ENCODE measurements at regions not wholly inside any gene's neighbourhood (a gene's known extent, or its start where the extent isn't known, plus 50 kb on each side); places are given as distances from the start of the nearest gene placed in this dataset.

DNA sequence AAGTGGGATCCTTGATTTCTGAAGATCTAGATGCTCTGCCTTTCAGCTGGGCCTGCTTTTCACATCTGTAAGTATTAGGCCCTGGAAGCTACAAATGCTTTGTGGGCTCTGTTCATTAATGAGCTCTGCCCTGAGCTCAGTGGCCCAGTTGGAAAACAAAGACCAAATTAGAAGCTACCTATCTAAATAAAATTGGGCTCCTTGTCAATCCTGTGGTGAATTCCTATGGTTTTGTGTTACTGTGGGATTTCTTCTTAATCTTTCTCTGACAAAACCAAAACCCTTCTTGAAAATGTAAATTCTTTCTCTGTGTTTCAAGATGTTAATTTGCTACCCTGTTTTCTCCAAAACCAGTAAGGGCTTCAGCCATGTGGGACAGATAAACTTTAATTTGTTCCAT lies 219.0 kb upstream of the HS6ST1 start (continued):
- TF ChIP-seq, protein P1, sequence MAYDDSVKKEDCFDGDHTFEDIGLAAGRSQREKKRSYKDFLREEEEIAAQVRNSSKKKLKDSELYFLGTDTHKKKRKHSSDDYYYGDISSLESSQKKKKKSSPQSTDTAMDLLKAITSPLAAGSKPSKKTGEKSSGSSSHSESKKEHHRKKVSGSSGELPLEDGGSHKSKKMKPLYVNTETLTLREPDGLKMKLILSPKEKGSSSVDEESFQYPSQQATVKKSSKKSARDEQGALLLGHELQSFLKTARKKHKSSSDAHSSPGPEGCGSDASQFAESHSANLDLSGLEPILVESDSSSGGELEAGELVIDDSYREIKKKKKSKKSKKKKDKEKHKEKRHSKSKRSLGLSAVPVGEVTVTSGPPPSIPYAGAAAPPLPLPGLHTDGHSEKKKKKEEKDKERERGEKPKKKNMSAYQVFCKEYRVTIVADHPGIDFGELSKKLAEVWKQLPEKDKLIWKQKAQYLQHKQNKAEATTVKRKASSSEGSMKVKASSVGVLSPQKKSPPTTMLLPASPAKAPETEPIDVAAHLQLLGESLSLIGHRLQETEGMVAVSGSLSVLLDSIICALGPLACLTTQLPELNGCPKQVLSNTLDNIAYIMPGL (CRISPR knock-in tag; IDR thresholded peaks at IDR 0.05): no peak
- TF ChIP-seq ETV6 (CRISPR knock-in tag; IDR thresholded peaks at IDR 0.05) (no peak), KAT7 (CRISPR knock-in tag; IDR thresholded peaks at IDR 0.05; ENCODE audit: borderline replicate concordance) (no peak), EMX1 (CRISPR knock-in tag; IDR thresholded peaks at IDR 0.05) (no peak), CBFB (CRISPR knock-in tag; IDR thresholded peaks at IDR 0.05; ENCODE audit: low read depth) (no peak), HMGA2 (CRISPR knock-in tag; IDR thresholded peaks at IDR 0.05) (no peak), ESRRA (CRISPR knock-in tag; IDR thresholded peaks at IDR 0.05; ENCODE audit: borderline replicate concordance) (no peak), GTF2I (CRISPR knock-in tag; conservative IDR thresholded peaks at IDR 0.05) (no peak)
- TF ChIP-seq, protein P2, sequence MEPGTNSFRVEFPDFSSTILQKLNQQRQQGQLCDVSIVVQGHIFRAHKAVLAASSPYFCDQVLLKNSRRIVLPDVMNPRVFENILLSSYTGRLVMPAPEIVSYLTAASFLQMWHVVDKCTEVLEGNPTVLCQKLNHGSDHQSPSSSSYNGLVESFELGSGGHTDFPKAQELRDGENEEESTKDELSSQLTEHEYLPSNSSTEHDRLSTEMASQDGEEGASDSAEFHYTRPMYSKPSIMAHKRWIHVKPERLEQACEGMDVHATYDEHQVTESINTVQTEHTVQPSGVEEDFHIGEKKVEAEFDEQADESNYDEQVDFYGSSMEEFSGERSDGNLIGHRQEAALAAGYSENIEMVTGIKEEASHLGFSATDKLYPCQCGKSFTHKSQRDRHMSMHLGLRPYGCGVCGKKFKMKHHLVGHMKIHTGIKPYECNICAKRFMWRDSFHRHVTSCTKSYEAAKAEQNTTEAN (CRISPR knock-in tag; IDR thresholded peaks at IDR 0.05): no peak
- TF ChIP-seq, protein P3, sequence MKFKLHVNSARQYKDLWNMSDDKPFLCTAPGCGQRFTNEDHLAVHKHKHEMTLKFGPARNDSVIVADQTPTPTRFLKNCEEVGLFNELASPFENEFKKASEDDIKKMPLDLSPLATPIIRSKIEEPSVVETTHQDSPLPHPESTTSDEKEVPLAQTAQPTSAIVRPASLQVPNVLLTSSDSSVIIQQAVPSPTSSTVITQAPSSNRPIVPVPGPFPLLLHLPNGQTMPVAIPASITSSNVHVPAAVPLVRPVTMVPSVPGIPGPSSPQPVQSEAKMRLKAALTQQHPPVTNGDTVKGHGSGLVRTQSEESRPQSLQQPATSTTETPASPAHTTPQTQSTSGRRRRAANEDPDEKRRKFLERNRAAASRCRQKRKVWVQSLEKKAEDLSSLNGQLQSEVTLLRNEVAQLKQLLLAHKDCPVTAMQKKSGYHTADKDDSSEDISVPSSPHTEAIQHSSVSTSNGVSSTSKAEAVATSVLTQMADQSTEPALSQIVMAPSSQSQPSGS (CRISPR knock-in tag; IDR thresholded peaks at IDR 0.05; ENCODE audit: borderline replicate concordance, low read depth): no peak
- TF ChIP-seq, protein P4, sequence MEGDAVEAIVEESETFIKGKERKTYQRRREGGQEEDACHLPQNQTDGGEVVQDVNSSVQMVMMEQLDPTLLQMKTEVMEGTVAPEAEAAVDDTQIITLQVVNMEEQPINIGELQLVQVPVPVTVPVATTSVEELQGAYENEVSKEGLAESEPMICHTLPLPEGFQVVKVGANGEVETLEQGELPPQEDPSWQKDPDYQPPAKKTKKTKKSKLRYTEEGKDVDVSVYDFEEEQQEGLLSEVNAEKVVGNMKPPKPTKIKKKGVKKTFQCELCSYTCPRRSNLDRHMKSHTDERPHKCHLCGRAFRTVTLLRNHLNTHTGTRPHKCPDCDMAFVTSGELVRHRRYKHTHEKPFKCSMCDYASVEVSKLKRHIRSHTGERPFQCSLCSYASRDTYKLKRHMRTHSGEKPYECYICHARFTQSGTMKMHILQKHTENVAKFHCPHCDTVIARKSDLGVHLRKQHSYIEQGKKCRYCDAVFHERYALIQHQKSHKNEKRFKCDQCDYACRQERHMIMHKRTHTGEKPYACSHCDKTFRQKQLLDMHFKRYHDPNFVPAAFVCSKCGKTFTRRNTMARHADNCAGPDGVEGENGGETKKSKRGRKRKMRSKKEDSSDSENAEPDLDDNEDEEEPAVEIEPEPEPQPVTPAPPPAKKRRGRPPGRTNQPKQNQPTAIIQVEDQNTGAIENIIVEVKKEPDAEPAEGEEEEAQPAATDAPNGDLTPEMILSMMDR (IDR thresholded peaks at IDR 0.05): no peak
- TF ChIP-seq, protein P5, sequence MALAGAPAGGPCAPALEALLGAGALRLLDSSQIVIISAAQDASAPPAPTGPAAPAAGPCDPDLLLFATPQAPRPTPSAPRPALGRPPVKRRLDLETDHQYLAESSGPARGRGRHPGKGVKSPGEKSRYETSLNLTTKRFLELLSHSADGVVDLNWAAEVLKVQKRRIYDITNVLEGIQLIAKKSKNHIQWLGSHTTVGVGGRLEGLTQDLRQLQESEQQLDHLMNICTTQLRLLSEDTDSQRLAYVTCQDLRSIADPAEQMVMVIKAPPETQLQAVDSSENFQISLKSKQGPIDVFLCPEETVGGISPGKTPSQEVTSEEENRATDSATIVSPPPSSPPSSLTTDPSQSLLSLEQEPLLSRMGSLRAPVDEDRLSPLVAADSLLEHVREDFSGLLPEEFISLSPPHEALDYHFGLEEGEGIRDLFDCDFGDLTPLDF (CRISPR knock-in tag; IDR thresholded peaks at IDR 0.05): no peak

DNA sequence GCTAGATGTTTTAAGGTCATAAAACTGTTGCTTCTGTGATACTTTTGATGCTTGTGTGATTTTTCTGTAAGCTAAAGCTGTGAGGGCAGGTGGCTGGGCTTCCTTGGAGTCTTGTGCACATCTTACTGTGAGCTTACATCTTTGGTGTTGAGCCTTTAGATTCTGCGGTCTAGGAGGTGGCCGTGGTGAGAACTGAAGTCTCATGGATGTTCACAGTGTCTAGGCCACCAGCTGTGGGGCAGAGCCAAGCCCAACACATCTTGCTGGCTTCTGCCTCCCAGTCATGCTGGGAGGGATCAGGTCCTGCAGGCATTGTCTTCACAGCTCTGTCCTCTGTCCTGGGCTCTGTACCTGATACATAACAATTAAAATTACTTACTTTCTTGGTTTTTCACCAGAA lies 219.7 kb upstream of the HS6ST1 start:
- no peak for DNase-seq (ENCODE audit: low spot score)
- Mint-ChIP-seq H3K27me3 (ENCODE audit: low read depth) (no peaks in the 10 kb centered on the region), H3K4me1 (peaks cover 26% of the 10 kb centered on the region), H3K4me3 (no peak overlapping the region), H3K27ac (no peak overlapping the region), H3K9me3 (peaks cover 4% of the 10 kb centered on the region; the same call in 1 of the 2 replicates), H3K36me3 (no peaks in the 10 kb centered on the region)
- CTCF ChIA-PET: interaction anchor here (1.2 to 1.3 kb wide), 4 partner anchors 52 to 858 kb away, joined by 3 to 4 read pairs (median 4); no protein-coding TSS in a partner anchor
- POLR2A ChIA-PET: no interaction called here
- ATAC-seq: no peak
- no peak for TF ChIP-seq ELF4 (CRISPR knock-in tag; IDR thresholded peaks at IDR 0.05; ENCODE audit: low read depth)
- TF ChIP-seq OVOL2 (CRISPR knock-in tag; IDR thresholded peaks at IDR 0.05; ENCODE audit: borderline replicate concordance): no peak
- TF ChIP-seq, protein P6, sequence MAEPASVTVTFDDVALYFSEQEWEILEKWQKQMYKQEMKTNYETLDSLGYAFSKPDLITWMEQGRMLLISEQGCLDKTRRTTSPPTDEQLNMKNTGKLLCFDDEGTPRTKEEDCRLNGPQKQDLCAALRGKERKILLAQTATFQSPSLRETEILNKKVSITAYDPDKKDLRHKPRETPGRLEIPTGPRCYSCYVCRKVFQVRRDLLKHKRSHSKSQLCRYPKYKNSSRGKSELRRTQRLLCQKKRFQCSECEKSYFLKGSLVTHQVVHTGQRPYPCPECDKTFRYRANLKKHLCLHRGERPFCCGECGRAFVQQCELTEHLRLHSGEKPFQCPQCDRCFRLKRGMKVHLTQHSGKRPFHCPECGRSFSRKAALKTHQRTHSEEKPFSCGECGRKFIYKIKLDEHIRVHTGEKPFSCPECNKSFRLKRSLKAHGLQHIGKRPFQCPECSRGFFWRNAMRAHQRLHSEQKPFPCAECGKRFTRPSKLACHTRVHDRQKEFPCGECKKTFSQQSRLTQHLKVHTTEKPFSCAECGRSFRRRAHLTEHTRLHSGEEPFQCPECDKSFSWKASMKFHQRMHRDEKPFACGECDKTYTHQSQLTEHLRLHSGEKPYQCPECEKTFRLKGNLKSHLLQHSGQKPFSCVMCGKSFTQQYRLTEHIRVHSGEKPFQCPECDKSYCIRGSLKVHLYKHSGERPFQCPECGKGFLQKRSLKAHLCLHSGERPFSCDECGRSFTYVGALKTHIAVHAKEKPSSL (CRISPR knock-in tag; conservative IDR thresholded peaks at IDR 0.05): no peak
- TF ChIP-seq SP1 (CRISPR knock-in tag; conservative IDR thresholded peaks at IDR 0.05): no peak
- TF ChIP-seq, protein P7, sequence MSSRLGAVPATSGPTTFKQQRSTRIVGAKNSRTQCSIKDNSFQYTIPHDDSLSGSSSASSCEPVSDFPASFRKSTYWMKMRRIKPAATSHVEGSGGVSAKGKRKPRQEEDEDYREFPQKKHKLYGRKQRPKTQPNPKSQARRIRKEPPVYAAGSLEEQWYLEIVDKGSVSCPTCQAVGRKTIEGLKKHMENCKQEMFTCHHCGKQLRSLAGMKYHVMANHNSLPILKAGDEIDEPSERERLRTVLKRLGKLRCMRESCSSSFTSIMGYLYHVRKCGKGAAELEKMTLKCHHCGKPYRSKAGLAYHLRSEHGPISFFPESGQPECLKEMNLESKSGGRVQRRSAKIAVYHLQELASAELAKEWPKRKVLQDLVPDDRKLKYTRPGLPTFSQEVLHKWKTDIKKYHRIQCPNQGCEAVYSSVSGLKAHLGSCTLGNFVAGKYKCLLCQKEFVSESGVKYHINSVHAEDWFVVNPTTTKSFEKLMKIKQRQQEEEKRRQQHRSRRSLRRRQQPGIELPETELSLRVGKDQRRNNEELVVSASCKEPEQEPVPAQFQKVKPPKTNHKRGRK (CRISPR knock-in tag; IDR thresholded peaks at IDR 0.05; ENCODE audit: borderline replicate concordance): no peak
- TF ChIP-seq, protein P3 (CRISPR knock-in tag; IDR thresholded peaks at IDR 0.05; ENCODE audit: borderline replicate concordance, low read depth): no peak
- no peak for TF ChIP-seq FOXK1 (CRISPR knock-in tag; IDR thresholded peaks at IDR 0.05)
- no peak for TF ChIP-seq ZBTB21 (CRISPR knock-in tag; IDR thresholded peaks at IDR 0.05; ENCODE audit: borderline replicate concordance)
- no peak for TF ChIP-seq FOXJ3 (CRISPR knock-in tag; IDR thresholded peaks at IDR 0.05; ENCODE audit: borderline replicate concordance)
- no peak for TF ChIP-seq TEAD4 (CRISPR knock-in tag; IDR thresholded peaks at IDR 0.05)
- no peak for TF ChIP-seq GTF2I (CRISPR knock-in tag; conservative IDR thresholded peaks at IDR 0.05)
- TF ChIP-seq, protein P8, sequence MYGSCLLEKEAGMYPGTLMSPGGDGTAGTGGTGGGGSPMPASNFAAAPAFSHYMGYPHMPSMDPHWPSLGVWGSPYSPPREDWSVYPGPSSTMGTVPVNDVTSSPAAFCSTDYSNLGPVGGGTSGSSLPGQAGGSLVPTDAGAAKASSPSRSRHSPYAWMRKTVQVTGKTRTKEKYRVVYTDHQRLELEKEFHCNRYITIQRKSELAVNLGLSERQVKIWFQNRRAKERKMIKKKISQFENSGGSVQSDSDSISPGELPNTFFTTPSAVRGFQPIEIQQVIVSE (CRISPR knock-in tag; IDR thresholded peaks at IDR 0.05; ENCODE audit: borderline replicate concordance): no peak
- no peak for TF ChIP-seq ZNF317 (CRISPR knock-in tag; IDR thresholded peaks at IDR 0.05; ENCODE audit: borderline replicate concordance, low read depth)
